Suprapubic skin (tissue), 4 donors: ENCODE measurements at regions not wholly inside any gene's neighbourhood (a gene's known extent, or its start where the extent isn't known, plus 50 kb on each side); places are given as distances from the start of the nearest gene placed in this dataset.
"Not testable (repeated sequence)": the region's sequence is repeated elsewhere in the genome, so short reads cannot be mapped to it uniquely, and the experiment has no call there.

Source experiments
- DNase-seq, 2 donors: peaks; one replicate each; pipeline ENCODE4 v3.0.0-alpha.2; 2019; ENCODE audit warnings: low spot score in 2 of 2
- H3K27ac ChIP-seq: fragments of 200-600 bp; sonication (generic); one replicate; pipeline ENCODE4 v1.5.1; 2019
- H3K27me3 ChIP-seq: fragments of 200-600 bp; sonication (generic); one replicate; pipeline ENCODE4 v1.5.1; 2019
- H3K36me3 ChIP-seq: fragments of 200-600 bp; sonication (generic); one replicate; pipeline ENCODE4 v1.5.1; 2019
- H3K4me1 ChIP-seq: fragments of 200-600 bp; sonication (generic); one replicate; pipeline ENCODE4 v1.5.1; 2019
- H3K4me3 ChIP-seq: fragments of 200-600 bp; sonication (generic); one replicate; pipeline ENCODE4 v1.5.1; 2019; ENCODE audit warnings: mild to moderate bottlenecking
- H3K9me3 ChIP-seq: fragments of 200-600 bp; sonication (generic); one replicate; pipeline ENCODE4 v1.5.1; 2019
- EP300 ChIP-seq: sonication (generic); formaldehyde crosslinking; IDR thresholded peaks from one replicate; pipeline ENCODE4 v1.6.1; 2017; ENCODE audit warnings: antibody characterized with exemption
- POLR2A ChIP-seq, 2 donors: fragments of 450-650 bp; IDR thresholded peaks; one replicate each; pipeline ENCODE4 v1.6.1; 2017; ENCODE audit warnings: antibody characterized with exemption in 2 of 2, mild to moderate bottlenecking in 2 of 2, moderate library complexity in 2 of 2
- POLR2AphosphoS5 ChIP-seq, 3 donors: sonication (generic); formaldehyde crosslinking; IDR thresholded peaks; one replicate each; pipeline ENCODE4 v1.6.1; 2017; ENCODE audit warnings: antibody characterized with exemption in 3 of 3
- WGBS: methylation state at CpG from one replicate; pipeline ENCODE4 v1.1.5; 2018; 5-methylcytosine and 5-hydroxymethylcytosine counted together
- TF ChIP-seq, protein P1 (sequence below), 2 donors: fragments of 200-600 bp in 1 of 2; fragments of 450-650 bp in 1 of 2; sonication (generic) in 1 of 2; IDR thresholded peaks; one replicate each; pipeline ENCODE4 v1.5.1; 2016 to 2019; ENCODE audit warnings: antibody characterized with exemption in 2 of 2, mild to moderate bottlenecking in 1 of 2, moderate library complexity in 1 of 2

DNA sequence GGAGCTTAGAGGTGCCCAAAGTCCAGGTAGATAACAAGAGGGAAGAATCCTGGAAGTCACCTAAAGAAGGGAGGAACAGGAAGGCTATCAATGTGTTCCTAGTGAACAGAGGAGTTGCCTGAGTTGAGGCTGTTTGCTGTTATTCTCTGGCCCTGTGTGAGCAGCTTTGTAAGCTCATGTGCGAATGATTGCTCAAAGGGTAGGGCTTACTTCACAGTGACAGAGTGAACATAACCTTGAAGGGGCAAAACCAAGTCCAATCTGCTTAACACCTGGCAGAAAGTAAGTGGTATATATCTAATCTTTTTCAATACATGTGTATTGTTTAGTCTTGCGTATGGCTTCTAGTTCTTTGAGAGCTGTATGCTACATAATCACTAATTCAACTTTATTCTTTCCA, 1153.6 kb downstream of the TUSC7 start:
- DNase-seq: no peak
- no peak for TF ChIP-seq POLR2AphosphoS5 (IDR thresholded peaks at IDR 0.05)
- TF ChIP-seq, protein P1, sequence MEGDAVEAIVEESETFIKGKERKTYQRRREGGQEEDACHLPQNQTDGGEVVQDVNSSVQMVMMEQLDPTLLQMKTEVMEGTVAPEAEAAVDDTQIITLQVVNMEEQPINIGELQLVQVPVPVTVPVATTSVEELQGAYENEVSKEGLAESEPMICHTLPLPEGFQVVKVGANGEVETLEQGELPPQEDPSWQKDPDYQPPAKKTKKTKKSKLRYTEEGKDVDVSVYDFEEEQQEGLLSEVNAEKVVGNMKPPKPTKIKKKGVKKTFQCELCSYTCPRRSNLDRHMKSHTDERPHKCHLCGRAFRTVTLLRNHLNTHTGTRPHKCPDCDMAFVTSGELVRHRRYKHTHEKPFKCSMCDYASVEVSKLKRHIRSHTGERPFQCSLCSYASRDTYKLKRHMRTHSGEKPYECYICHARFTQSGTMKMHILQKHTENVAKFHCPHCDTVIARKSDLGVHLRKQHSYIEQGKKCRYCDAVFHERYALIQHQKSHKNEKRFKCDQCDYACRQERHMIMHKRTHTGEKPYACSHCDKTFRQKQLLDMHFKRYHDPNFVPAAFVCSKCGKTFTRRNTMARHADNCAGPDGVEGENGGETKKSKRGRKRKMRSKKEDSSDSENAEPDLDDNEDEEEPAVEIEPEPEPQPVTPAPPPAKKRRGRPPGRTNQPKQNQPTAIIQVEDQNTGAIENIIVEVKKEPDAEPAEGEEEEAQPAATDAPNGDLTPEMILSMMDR (IDR thresholded peaks at IDR 0.05): no peak
- no peak for TF ChIP-seq EP300
- no peak for TF ChIP-seq POLR2A (IDR thresholded peaks at IDR 0.05)
- 97% methylated on average over 2 of the region's 2 CpGs for WGBS
- Histone ChIP-seq H3K4me3 (no peak overlapping the region), H3K4me1 (no peaks in the 10 kb centered on the region), H3K9me3 (no peaks in the 10 kb centered on the region), H3K27me3 (no peaks in the 10 kb centered on the region), H3K36me3 (no peaks in the 10 kb centered on the region), H3K27ac (no peak overlapping the region)

DNA sequence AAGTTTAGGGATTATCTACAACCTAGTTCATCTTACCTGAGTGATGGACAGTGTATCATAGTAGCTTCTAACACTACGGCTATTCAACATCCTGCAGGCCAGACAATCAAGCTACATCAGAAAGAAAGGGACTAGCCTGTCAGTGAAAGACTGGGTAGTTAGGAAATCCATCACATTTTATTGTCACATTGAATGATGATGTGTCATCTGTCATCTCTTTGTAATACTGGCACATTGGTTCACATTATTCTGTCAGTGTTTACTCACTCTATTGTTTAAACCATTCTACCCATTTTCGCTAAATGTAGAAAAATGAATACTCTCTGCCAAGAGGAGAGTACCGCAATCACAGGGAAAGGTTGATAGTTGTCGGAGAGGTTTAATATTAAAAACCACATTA, 1155.8 kb downstream of the TUSC7 start:
- no peaks in the 10 kb centered on the region for H3K27me3 ChIP-seq
- H3K27ac ChIP-seq: no peak overlapping the region
- DNase-seq: no peak
- no peak for TF ChIP-seq EP300
- no peak for TF ChIP-seq POLR2AphosphoS5 (IDR thresholded peaks at IDR 0.05)
- TF ChIP-seq, protein P1 (IDR thresholded peaks at IDR 0.05): no peak
- no peak for TF ChIP-seq POLR2A (IDR thresholded peaks at IDR 0.05)
- H3K4me3 ChIP-seq: no peak overlapping the region
- no peaks in the 10 kb centered on the region for H3K9me3 ChIP-seq
- no peaks in the 10 kb centered on the region for H3K4me1 ChIP-seq
- H3K36me3 ChIP-seq: no peaks in the 10 kb centered on the region
- whole genome bisulfite sequencing: 90% methylated on average over 4 of the region's 4 CpGs

GRCh38 chr3:117868766-117869165, 1159.2 kb downstream of the TUSC7 start:
- no peaks in the 10 kb centered on the region for H3K27me3 ChIP-seq
- 83% methylated on average over 2 of the region's 2 CpGs for WGBS
- H3K9me3 ChIP-seq: no peaks in the 10 kb centered on the region
- DNase-seq: no peak
- no peak overlapping the region for H3K27ac ChIP-seq
- H3K4me3 ChIP-seq: no peak overlapping the region
- no peaks in the 10 kb centered on the region for H3K36me3 ChIP-seq
- TF ChIP-seq EP300 (no peak), POLR2AphosphoS5 (IDR thresholded peaks at IDR 0.05) (no peak), POLR2A (IDR thresholded peaks at IDR 0.05) (no peak)
- TF ChIP-seq, protein P1 (IDR thresholded peaks at IDR 0.05): no peak
- H3K4me1 ChIP-seq: no peaks in the 10 kb centered on the region

- Histone ChIP-seq H3K4me3 (no peak overlapping the region), H3K27me3 (no peaks in the 10 kb centered on the region), H3K9me3 (no peaks in the 10 kb centered on the region), H3K4me1 (no peaks in the 10 kb centered on the region), H3K27ac (no peak overlapping the region), H3K36me3 (no peaks in the 10 kb centered on the region)
- 72% methylated on average over 2 of the region's 2 CpGs for WGBS
- TF ChIP-seq, protein P1 (IDR thresholded peaks at IDR 0.05): no peak
- no peak for TF ChIP-seq EP300
- no peak for TF ChIP-seq POLR2A (IDR thresholded peaks at IDR 0.05)
- no peak for TF ChIP-seq POLR2AphosphoS5 (IDR thresholded peaks at IDR 0.05)
- DNase-seq: no peak
These were observed 1162.4 kb downstream of the TUSC7 start for GRCh38 chr3:117871934-117872333.

GRCh38 chr3:117872594-117873248, 1161.9 kb downstream of the IGSF11 start:
- not testable (repeated sequence) for H3K9me3 ChIP-seq, H3K4me3 ChIP-seq, H3K27ac ChIP-seq, DNase-seq, H3K36me3 ChIP-seq, H3K27me3 ChIP-seq, H3K4me1 ChIP-seq
- 89% methylated on average over 15 of the region's 15 CpGs for WGBS

- Histone ChIP-seq H3K36me3 (no peaks in the 10 kb centered on the region), H3K4me3 (no peak overlapping the region), H3K27me3 (no peaks in the 10 kb centered on the region), H3K9me3 (no peaks in the 10 kb centered on the region), H3K4me1 (no peaks in the 10 kb centered on the region), H3K27ac (no peak overlapping the region)
- TF ChIP-seq, protein P1 (IDR thresholded peaks at IDR 0.05): no peak
- TF ChIP-seq POLR2AphosphoS5 (IDR thresholded peaks at IDR 0.05) (no peak), EP300 (no peak), POLR2A (IDR thresholded peaks at IDR 0.05) (no peak)
- WGBS: 51% methylated on average over 3 of the region's 3 CpGs
- no peak for DNase-seq
These were observed 1161.4 kb downstream of the IGSF11 start for GRCh38 chr3:117873249-117873600.
